HepG2 (cell line): ENCODE measurements at regions not wholly inside any gene's neighbourhood (a gene's known extent, or its start where the extent isn't known, plus 50 kb on each side); places are given as distances from the start of the nearest gene placed in this dataset.
A peak's percentile ranks its signal among the peaks of the same experiment; 100 is the strongest.

ENCODE experiments used
- ATAC-seq: fragments of 200-7000 bp; cut with Tn5 transposase; 3 replicates; pipeline ENCODE4 v1.9.1; 2020; ENCODE audit warnings: mild to moderate bottlenecking, moderate library complexity
- BruUV-seq: library from RNA; stranded (reverse); fragments of 400-500 nt; replicated peaks from 2 replicates; lab custom pipeline; 2021; lab: Mats Ljungman, UMichigan
- CTCF ChIA-PET: fragments of 300-600 bp; formaldehyde crosslinking; extraction: SDS; loops from one replicate; lab custom pipeline; 2021; ENCODE audit warnings: low total read pairs, inconsistent platforms, low intra/inter-chr PET ratio; lab: Yijun Ruan, JAX
- POLR2A ChIA-PET: fragments of 350-600 bp; sonication (Branson Sonifier 250); formaldehyde crosslinking; loops from one replicate; lab custom pipeline; 2020; ENCODE audit warnings: antibody characterized with exemption, inconsistent platforms; lab: Yijun Ruan, JAX
- DNase-seq: peaks from one replicate; pipeline ENCODE4 v3.0.0-alpha.2; 2015; ENCODE audit warnings: low spot score
- FAIRE-seq: peaks from 3 replicates; lab custom pipeline; 2011; peaks lifted over from hg19 to GRCh38; lab: Jason Lieb, UNC
- H2AFZ ChIP-seq: one replicate; pipeline ENCODE4 v1.6.1; 2011; ENCODE audit warnings: low read length, inconsistent platforms
- H3K27ac ChIP-seq: fragments of 300-600 bp; 3 replicates; pipeline ENCODE4 v1.8.0; 2011; ENCODE audit warnings: mixed run types, mild to moderate bottlenecking, mixed read lengths, low read length, inconsistent platforms; ENCODE audit not compliant: insufficient read depth; ENCODE audit errors: extremely low read length
- H3K27me3 ChIP-seq, 2 experiments: fragments of 200-600 bp in 1 of 2; 2 replicates in 1 of 2; 3 replicates in 1 of 2; pipeline versions ENCODE4 v1.6.0 to v1.8.0; 2011; ENCODE audit warnings: low read length in 2 of 2, mild to moderate bottlenecking in 2 of 2, moderate library complexity in 2 of 2, inconsistent platforms in 1 of 2; ENCODE audit not compliant: insufficient read depth in 2 of 2, control insufficient read depth in 1 of 2
- H3K36me3 ChIP-seq, 2 experiments: fragments of 200-600 bp in 1 of 2; replicated peaks in 1 of 2; 2 replicates in 1 of 2; 3 replicates in 1 of 2; pipeline versions ENCODE4 v1.5.1 to v1.8.0; 2011; ENCODE audit warnings: low read length in 2 of 2, inconsistent platforms in 1 of 2; ENCODE audit not compliant: insufficient read depth in 2 of 2, control insufficient read depth in 1 of 2
- H3K4me1 ChIP-seq: 2 replicates; pipeline ENCODE4 v1.5.1; 2012; ENCODE audit warnings: low read length, inconsistent platforms; ENCODE audit not compliant: insufficient read depth
- H3K4me2 ChIP-seq: 2 replicates; pipeline ENCODE4 v1.6.0; 2011; ENCODE audit warnings: low read depth, low read length, inconsistent platforms
- H3K4me3 ChIP-seq, 3 experiments: fragments of 200-600 bp in 1 of 3; sonication (generic), shearing (Covaris generic) in 1 of 3; replicated peaks in 1 of 3; 2 replicates each; pipeline ENCODE4 v1.5.1; 2011 to 2016; ENCODE audit warnings: low read length in 3 of 3, inconsistent platforms in 2 of 3, low read depth in 2 of 3, mild to moderate bottlenecking in 2 of 3, control low read depth in 1 of 3, mixed read lengths in 1 of 3; ENCODE audit not compliant: insufficient read depth in 1 of 3
- H3K79me2 ChIP-seq: one replicate; pipeline ENCODE4 v1.6.1; 2011; ENCODE audit warnings: low read length, inconsistent platforms; ENCODE audit not compliant: insufficient read depth
- H3K9ac ChIP-seq: 2 replicates; pipeline ENCODE4 v1.6.0; 2011; ENCODE audit warnings: mild to moderate bottlenecking, low read depth, low read length, inconsistent platforms; ENCODE audit not compliant: insufficient read depth
- H3K9me3 ChIP-seq: 2 replicates; pipeline ENCODE4 v1.5.1; 2012; ENCODE audit warnings: mild to moderate bottlenecking, low read length
- H4K20me1 ChIP-seq: 2 replicates; pipeline ENCODE4 v1.6.0; 2011; ENCODE audit warnings: inconsistent platforms, mild to moderate bottlenecking, low read length, moderate library complexity; ENCODE audit not compliant: insufficient read depth
- ATF7 ChIP-seq, 2 experiments: fragments of 450-650 bp in 1 of 2; sonication (generic) in 1 of 2; formaldehyde crosslinking in 1 of 2; IDR thresholded peaks; 2 replicates each; pipeline versions ENCODE4 v1.4.0 to v1.6.1; 2016 to 2020; ENCODE audit warnings: antibody characterized with exemption in 1 of 2, mild to moderate bottlenecking in 1 of 2, missing genetic modification reagents in 1 of 2
- HOXA5 ChIP-seq: sonication (generic); formaldehyde crosslinking; IDR thresholded peaks from 2 replicates; pipeline ENCODE4 v1.4.0; 2020; ENCODE audit warnings: missing genetic modification reagents
- RBM39 ChIP-seq: fragments of 200-400 bp; formaldehyde crosslinking; IDR thresholded peaks from one replicate; pipeline ENCODE4 v1.6.1; 2018; ENCODE audit warnings: antibody characterized with exemption, mild to moderate bottlenecking, low read depth, low read length; ENCODE audit not compliant: poor library complexity, severe bottlenecking
- SIN3A ChIP-seq: IDR thresholded peaks from 2 replicates; pipeline ENCODE4 v1.6.1; 2011; ENCODE audit warnings: low read depth, mild to moderate bottlenecking, control low read depth, low read length, borderline replicate concordance
- ZBTB34 ChIP-seq: sonication (generic); formaldehyde crosslinking; IDR thresholded peaks from 2 replicates; pipeline ENCODE4 v1.8.0; 2022; ENCODE audit warnings: mild to moderate bottlenecking, missing genetic modification reagents
- ZHX2 ChIP-seq, 2 experiments: sonication (generic) in 1 of 2; formaldehyde crosslinking in 1 of 2; IDR thresholded peaks; 2 replicates each; pipeline versions ENCODE4 v1.6.1 to v1.9.0; 2014 to 2022; ENCODE audit warnings: antibody characterized with exemption in 1 of 2, borderline replicate concordance in 1 of 2, inconsistent platforms in 1 of 2, low read depth in 1 of 2, missing genetic modification reagents in 1 of 2
- ZNF281 ChIP-seq: sonication (generic); formaldehyde crosslinking; IDR thresholded peaks from 2 replicates; pipeline ENCODE4 v1.4.0; 2020; ENCODE audit warnings: missing genetic modification reagents, borderline replicate concordance
- ZNF34 ChIP-seq: sonication (generic); formaldehyde crosslinking; IDR thresholded peaks from 2 replicates; pipeline ENCODE4 v1.4.0; 2020; ENCODE audit warnings: mild to moderate bottlenecking, missing genetic modification reagents, borderline replicate concordance
- WGBS: methylation state at CpG from one replicate; pipeline ENCODE4 v1.1.6; 2017; ENCODE audit warnings: low lambda C conversion rate; 5-methylcytosine and 5-hydroxymethylcytosine counted together
- in situ Hi-C: cut with HindIII; loops from 2 replicates; pipeline ENCODE4 v1.10.0; 2017; ENCODE audit warnings: low pct_unique_long_range_greater_than_20kb; ENCODE audit not compliant: extremely low pct_ligation_motif_present
- intact Hi-C: fragments of 100-400 bp; cut with micrococcal nuclease; formaldehyde crosslinking; loops from one replicate; pipeline ENCODE4 v1.10.0; 2022; ENCODE audit not compliant: unreplicated experiment

DNA sequence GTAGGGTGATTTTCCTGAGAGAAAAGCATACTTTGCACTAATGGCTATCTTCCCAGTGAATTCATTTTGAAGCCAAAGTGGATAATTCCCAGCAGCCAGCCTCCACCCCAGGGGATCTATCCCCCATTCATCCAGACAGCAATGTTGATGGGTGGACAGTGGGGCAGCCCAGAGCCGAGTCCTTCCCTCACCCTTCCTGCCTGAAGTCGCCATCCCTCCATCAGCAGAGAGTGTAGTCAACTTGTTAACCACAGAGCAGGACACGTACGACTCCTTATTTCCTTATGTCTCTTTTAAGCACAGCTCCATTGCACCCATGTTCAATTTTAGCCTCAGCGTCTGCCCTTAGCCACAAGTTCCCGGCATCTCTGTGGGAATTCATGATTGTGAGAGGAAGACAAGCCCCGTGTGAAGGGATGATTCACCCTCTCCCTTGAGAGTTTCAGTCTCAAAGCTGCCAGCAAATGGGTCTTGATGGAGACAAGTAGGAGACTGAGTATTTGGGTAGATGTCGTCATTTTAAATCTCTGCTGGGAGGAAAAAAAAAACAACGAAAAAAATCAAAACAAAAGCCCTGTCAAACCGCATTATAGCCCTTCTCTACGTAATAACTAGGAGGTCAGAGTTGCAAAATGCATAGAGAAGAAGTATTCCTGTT lies 58.3 kb upstream of the MEDAG start:
- Histone ChIP-seq H3K9ac (peak overlapping the region; percentile 31; the same call in 1 of the 2 replicates), H3K9me3 (no peaks in the 10 kb centered on the region), H2AFZ (no peak overlapping the region), H3K36me3 (no peaks in the 10 kb centered on the region), H3K27ac (no peak overlapping the region), H3K4me2 (peak overlapping the region; percentile 57), H3K27me3 (no peaks in the 10 kb centered on the region), H3K4me1 (peaks cover 97% of the 10 kb centered on the region), H3K4me3 (0 out of 6 replicates have a peak overlapping the region, but pooled peaks of 1 of the 3 experiments have one; percentile 27), H3K79me2 (no peaks in the 10 kb centered on the region), H4K20me1 (no peaks in the 10 kb centered on the region)
- POLR2A ChIA-PET: no interaction called here
- DNase-seq (no peak), FAIRE-seq (no peak), ATAC-seq (no peak)
- intact Hi-C loops: loop anchor here (2.0 to 5.0 kb wide), 2 partner anchors 15 to 40 kb away; no protein-coding TSS in a partner anchor
- BruUV-seq: no TSS peak
- CTCF ChIA-PET: no interaction called here
- in situ Hi-C loops: no loop called here
- TF ChIP-seq SIN3A (no peak), ATF7 (IDR thresholded peaks at IDR 0.05) (peak; percentile 50), ATF7 (CRISPR knock-in tag; IDR thresholded peaks at IDR 0.05) (no peak), ZHX2 (IDR thresholded peaks at IDR 0.05; ENCODE audit: low read depth) (no peak), ZHX2 (CRISPR knock-in tag; IDR thresholded peaks at IDR 0.05; ENCODE audit: borderline replicate concordance) (no peak), ZNF281 (no peak), ZNF34 (CRISPR knock-in tag) (no peak), RBM39 (no peak), ZBTB34 (CRISPR knock-in tag) (no peak), HOXA5 (no peak)
- WGBS: 17% methylated on average over 11 of the region's 11 CpGs
